ENCODE measurements at regions not wholly inside any gene's neighbourhood (a gene's known extent, or its start where the extent isn't known, plus 50 kb on each side); places are given as distances from the start of the nearest gene placed in this dataset.

DNA sequence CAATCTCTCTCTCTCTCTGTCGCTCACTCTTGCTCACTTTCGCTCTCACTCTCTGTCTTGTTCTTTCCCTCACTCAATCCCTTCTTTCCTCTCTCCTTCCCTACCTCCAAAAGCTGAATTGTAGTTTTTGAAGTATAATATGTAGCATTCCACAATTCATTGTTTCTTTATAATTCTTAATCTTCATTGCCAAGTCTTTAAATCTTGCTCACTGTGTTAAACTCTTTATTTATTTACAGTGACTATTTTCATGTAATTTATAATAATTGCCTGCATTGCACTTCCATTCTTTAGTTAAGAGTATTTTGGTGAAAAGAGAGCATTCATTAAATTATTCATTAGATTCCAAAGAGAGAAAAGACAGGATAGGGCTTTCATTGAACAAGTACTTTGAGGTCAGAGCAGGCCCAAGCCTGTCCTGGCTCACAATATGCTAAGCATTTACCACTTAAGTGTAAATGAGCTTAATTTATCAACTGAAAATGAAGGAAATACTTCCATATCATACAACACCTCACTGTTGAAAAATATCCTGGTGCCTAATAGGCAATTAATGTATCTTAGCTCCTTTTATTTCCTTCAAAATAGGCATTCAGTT lies 257.4 kb upstream of the SLITRK1 start:
- TF ChIP-seq SP1 (CRISPR knock-in tag; conservative IDR thresholded peaks at IDR 0.05), result no peak
- TF ChIP-seq, protein P1, sequence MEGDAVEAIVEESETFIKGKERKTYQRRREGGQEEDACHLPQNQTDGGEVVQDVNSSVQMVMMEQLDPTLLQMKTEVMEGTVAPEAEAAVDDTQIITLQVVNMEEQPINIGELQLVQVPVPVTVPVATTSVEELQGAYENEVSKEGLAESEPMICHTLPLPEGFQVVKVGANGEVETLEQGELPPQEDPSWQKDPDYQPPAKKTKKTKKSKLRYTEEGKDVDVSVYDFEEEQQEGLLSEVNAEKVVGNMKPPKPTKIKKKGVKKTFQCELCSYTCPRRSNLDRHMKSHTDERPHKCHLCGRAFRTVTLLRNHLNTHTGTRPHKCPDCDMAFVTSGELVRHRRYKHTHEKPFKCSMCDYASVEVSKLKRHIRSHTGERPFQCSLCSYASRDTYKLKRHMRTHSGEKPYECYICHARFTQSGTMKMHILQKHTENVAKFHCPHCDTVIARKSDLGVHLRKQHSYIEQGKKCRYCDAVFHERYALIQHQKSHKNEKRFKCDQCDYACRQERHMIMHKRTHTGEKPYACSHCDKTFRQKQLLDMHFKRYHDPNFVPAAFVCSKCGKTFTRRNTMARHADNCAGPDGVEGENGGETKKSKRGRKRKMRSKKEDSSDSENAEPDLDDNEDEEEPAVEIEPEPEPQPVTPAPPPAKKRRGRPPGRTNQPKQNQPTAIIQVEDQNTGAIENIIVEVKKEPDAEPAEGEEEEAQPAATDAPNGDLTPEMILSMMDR (IDR thresholded peaks at IDR 0.05), result no peak
- no peak for TF ChIP-seq ARID4B (CRISPR knock-in tag; IDR thresholded peaks at IDR 0.05; ENCODE audit: borderline replicate concordance)
- TF ChIP-seq, protein P2, sequence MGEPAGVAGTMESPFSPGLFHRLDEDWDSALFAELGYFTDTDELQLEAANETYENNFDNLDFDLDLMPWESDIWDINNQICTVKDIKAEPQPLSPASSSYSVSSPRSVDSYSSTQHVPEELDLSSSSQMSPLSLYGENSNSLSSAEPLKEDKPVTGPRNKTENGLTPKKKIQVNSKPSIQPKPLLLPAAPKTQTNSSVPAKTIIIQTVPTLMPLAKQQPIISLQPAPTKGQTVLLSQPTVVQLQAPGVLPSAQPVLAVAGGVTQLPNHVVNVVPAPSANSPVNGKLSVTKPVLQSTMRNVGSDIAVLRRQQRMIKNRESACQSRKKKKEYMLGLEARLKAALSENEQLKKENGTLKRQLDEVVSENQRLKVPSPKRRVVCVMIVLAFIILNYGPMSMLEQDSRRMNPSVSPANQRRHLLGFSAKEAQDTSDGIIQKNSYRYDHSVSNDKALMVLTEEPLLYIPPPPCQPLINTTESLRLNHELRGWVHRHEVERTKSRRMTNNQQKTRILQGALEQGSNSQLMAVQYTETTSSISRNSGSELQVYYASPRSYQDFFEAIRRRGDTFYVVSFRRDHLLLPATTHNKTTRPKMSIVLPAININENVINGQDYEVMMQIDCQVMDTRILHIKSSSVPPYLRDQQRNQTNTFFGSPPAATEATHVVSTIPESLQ (CRISPR knock-in tag; IDR thresholded peaks at IDR 0.05), result no peak
- TF ChIP-seq, protein P3, sequence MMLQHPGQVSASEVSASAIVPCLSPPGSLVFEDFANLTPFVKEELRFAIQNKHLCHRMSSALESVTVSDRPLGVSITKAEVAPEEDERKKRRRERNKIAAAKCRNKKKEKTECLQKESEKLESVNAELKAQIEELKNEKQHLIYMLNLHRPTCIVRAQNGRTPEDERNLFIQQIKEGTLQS (CRISPR knock-in tag; conservative IDR thresholded peaks at IDR 0.05), result no peak
- no peak for TF ChIP-seq CBFB (CRISPR knock-in tag; IDR thresholded peaks at IDR 0.05; ENCODE audit: low read depth)
- TF ChIP-seq RELA (CRISPR knock-in tag; IDR thresholded peaks at IDR 0.05; ENCODE audit: borderline replicate concordance), result no peak
- no peak for TF ChIP-seq TP53 (CRISPR knock-in tag; IDR thresholded peaks at IDR 0.05)
